Stimulated activated CD8-positive, alpha-beta memory T cell treated with anti-CD3 and anti-CD28 coated beads, Interleukin-7, amount 100 ng/mL, for 48 hours (primary cell): ENCODE measurements at regions not wholly inside any gene's neighbourhood (a gene's known extent, or its start where the extent isn't known, plus 50 kb on each side); places are given as distances from the start of the nearest gene placed in this dataset.

Experiments used
- DNase-seq, 2 donors: peaks; one replicate each; pipeline ENCODE4 v3.0.0-alpha.2; 2020; ENCODE audit warnings: low read depth in 1 of 2; ENCODE audit errors: extremely low read depth in 1 of 2

- DNase-seq: no peak
Measured at GRCh38 chr16:5487728-5488127, 390.1 kb upstream of the EEF2KMT start.

GRCh38 chr16:5482256-5482655 is 384.7 kb upstream of the EEF2KMT start:
- no peak for DNase-seq

GRCh38 chr16:5480431-5481195 is 383.0 kb upstream of the EEF2KMT start:
- no peak for DNase-seq

GRCh38 chr16:5479926-5480325 is 382.3 kb upstream of the EEF2KMT start:
- no peak for DNase-seq

GRCh38 chr16:5478036-5478435 is 380.4 kb upstream of the EEF2KMT start:
- DNase-seq: no peak

GRCh38 chr16:5477251-5477650 is 379.7 kb upstream of the EEF2KMT start:
- DNase-seq: no peak

- DNase-seq: no peak
Measured at GRCh38 chr16:5472552-5472951, 375.0 kb upstream of the EEF2KMT start.

- DNase-seq: no peak
Measured at GRCh38 chr16:5468488-5468887, 370.9 kb upstream of the EEF2KMT start.

- no peak for DNase-seq
Measured at GRCh38 chr16:5467552-5467951, 370.0 kb upstream of the EEF2KMT start.

- DNase-seq: no peak
Measured at GRCh38 chr16:5466551-5466950, 369.0 kb upstream of the EEF2KMT start.

GRCh38 chr16:5465714-5466113 is 368.1 kb upstream of the EEF2KMT start:
- no peak for DNase-seq

- DNase-seq: no peak
Measured at GRCh38 chr16:5463820-5464219, 366.2 kb upstream of the EEF2KMT start.

GRCh38 chr16:5461574-5461973 is 364.0 kb upstream of the EEF2KMT start:
- no peak for DNase-seq

- DNase-seq: no peak
Measured at GRCh38 chr16:5461141-5461540, 363.5 kb upstream of the EEF2KMT start.

- DNase-seq: no peak
Measured at GRCh38 chr16:5460701-5461100, 363.1 kb upstream of the EEF2KMT start.

- no peak for DNase-seq
Measured at GRCh38 chr16:5459863-5460262, 362.3 kb upstream of the EEF2KMT start.

- no peak for DNase-seq
Measured at GRCh38 chr16:5455110-5455509, 357.5 kb upstream of the EEF2KMT start.

GRCh38 chr16:5454349-5454748 is 356.8 kb upstream of the EEF2KMT start:
- DNase-seq: no peak

GRCh38 chr16:5451641-5452040 is 354.0 kb upstream of the EEF2KMT start:
- no peak for DNase-seq

- no peak for DNase-seq
Measured at GRCh38 chr16:5450409-5451104, 353.0 kb upstream of the EEF2KMT start.

- DNase-seq: no peak
Measured at GRCh38 chr16:5449901-5450300, 352.3 kb upstream of the EEF2KMT start.

GRCh38 chr16:5448798-5449197 is 351.2 kb upstream of the EEF2KMT start:
- DNase-seq: no peak
